ENCODE measurements at regions not wholly inside any gene's neighbourhood (a gene's known extent, or its start where the extent isn't known, plus 50 kb on each side); places are given as distances from the start of the nearest gene placed in this dataset.

- H3K36me3 ChIP-seq, result no peaks in the 10 kb centered on the region
- no peaks in the 10 kb centered on the region for H3K27me3 ChIP-seq
- H3K4me1 ChIP-seq, result no peaks in the 10 kb centered on the region
- peaks cover 0 to 1% (median 0%) of the 10 kb centered on the region in 4 donors for H3K9me3 ChIP-seq
- no peak for DNase-seq
- H3K27ac ChIP-seq, result no peak overlapping the region
- H3K4me3 ChIP-seq, result no peak overlapping the region
- intact Hi-C loops (cut with DNase I), result no loop called here
- no peak for TF ChIP-seq EP300 (IDR thresholded peaks at IDR 0.05)
- TF ChIP-seq CTCF (IDR thresholded peaks at IDR 0.05), result no peak
- no peak for TF ChIP-seq POLR2A (IDR thresholded peaks at IDR 0.05)
- no peak for TF ChIP-seq POLR2AphosphoS5 (IDR thresholded peaks at IDR 0.05)
These were observed 396.6 kb upstream of the DYNLRB2 start for GRCh38 chr16:80144191-80144590.

DNA sequence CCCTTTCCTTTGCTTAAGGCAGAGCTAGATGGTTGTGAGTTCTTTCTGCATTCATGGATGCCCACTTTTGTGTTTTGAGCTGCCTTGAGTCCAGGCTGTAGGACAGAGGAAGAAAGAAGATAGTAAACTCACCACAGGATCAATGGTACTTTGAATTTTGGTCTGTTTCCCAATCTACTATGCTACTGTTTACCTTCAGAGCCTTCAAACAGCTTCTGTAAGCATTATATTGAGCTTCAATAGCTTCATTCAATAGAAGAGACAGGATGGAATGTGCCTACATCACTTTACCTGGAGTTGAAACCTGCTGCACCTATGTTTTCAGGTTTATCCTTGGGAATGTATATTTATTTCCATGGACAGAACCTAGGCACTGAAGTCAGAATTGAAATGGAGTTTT, 397.9 kb upstream of the DYNLRB2 start:
- Histone ChIP-seq H3K4me3 (no peak overlapping the region), H3K27me3 (no peaks in the 10 kb centered on the region), H3K9me3 (peaks cover 0 to 3% (median 0%) of the 10 kb centered on the region in 4 donors), H3K27ac (no peak overlapping the region), H3K4me1 (no peaks in the 10 kb centered on the region), H3K36me3 (no peaks in the 10 kb centered on the region)
- TF ChIP-seq POLR2AphosphoS5 (IDR thresholded peaks at IDR 0.05) (no peak), POLR2A (IDR thresholded peaks at IDR 0.05) (no peak), EP300 (IDR thresholded peaks at IDR 0.05) (no peak)
- intact Hi-C loops (cut with DNase I), result no loop called here
- DNase-seq, result no peak

GRCh38 chr16:80142281-80142680, 398.5 kb upstream of the DYNLRB2 start:
- no peaks in the 10 kb centered on the region for H3K4me1 ChIP-seq
- no peak overlapping the region for H3K27ac ChIP-seq
- DNase-seq, result no peak
- H3K9me3 ChIP-seq, result peaks cover 0 to 3% (median 0%) of the 10 kb centered on the region in 4 donors
- no peaks in the 10 kb centered on the region for H3K27me3 ChIP-seq
- no peak for TF ChIP-seq POLR2A (IDR thresholded peaks at IDR 0.05)
- no peak for TF ChIP-seq POLR2AphosphoS5 (IDR thresholded peaks at IDR 0.05)
- no peak for TF ChIP-seq CTCF (IDR thresholded peaks at IDR 0.05)
- TF ChIP-seq EP300 (IDR thresholded peaks at IDR 0.05), result no peak
- intact Hi-C loops (cut with DNase I), result no loop called here
- 72 to 74% methylated on average over 6 of the region's 6 CpGs for WGBS, 2 donors
- no peaks in the 10 kb centered on the region for H3K36me3 ChIP-seq
- H3K4me3 ChIP-seq, result no peak overlapping the region

- intact Hi-C loops (cut with DNase I), result no loop called here
- no peak overlapping the region for H3K4me3 ChIP-seq
- TF ChIP-seq CTCF (IDR thresholded peaks at IDR 0.05) (no peak), EP300 (IDR thresholded peaks at IDR 0.05) (no peak), POLR2A (IDR thresholded peaks at IDR 0.05) (no peak), POLR2AphosphoS5 (IDR thresholded peaks at IDR 0.05) (no peak)
- no peaks in the 10 kb centered on the region for H3K36me3 ChIP-seq
- no peak for DNase-seq
- H3K9me3 ChIP-seq, result no peaks in the 10 kb centered on the region
- no peaks in the 10 kb centered on the region for H3K4me1 ChIP-seq
- WGBS, 2 donors, result 85 to 87% methylated on average over 4 of the region's 4 CpGs
- no peaks in the 10 kb centered on the region for H3K27me3 ChIP-seq
- no peak overlapping the region for H3K27ac ChIP-seq
These were observed 411.0 kb upstream of the DYNLRB2 start for GRCh38 chr16:80129791-80130190.

DNA sequence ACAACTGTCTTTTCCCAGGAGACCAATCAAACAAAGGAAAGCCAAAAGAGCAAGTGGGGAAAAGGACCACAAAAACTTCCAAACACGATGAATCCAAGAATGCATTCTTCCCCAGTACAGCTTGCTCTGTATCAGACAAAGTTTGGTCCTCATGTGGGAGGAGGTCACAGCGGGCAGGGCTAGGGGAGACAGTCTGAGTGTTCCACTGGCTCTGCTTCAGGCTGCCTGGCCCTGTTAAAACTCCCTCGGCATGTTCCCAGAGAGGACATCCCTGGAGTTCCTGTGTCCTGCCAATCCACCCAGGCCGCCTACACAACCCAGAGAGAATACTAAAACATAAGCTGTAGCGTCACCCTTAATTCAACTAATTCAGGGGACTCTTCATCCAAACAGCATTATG, 415.1 kb upstream of the DYNLRB2 start:
- H3K27ac ChIP-seq, result peak overlapping the region in 1 of 4 donors; percentile 1
- TF ChIP-seq CTCF (IDR thresholded peaks at IDR 0.05) (no peak), POLR2AphosphoS5 (IDR thresholded peaks at IDR 0.05) (peak in 1 of 4 donors; percentile 4)
- H3K9me3 ChIP-seq, result no peaks in the 10 kb centered on the region
- no peaks in the 10 kb centered on the region for H3K36me3 ChIP-seq
- peaks cover 0 to 24% (median 18%) of the 10 kb centered on the region in 4 donors for H3K4me1 ChIP-seq
- 84 to 89% methylated on average over 5 of the region's 5 CpGs for WGBS, 2 donors
- H3K4me3 ChIP-seq, result no peak overlapping the region
- no peaks in the 10 kb centered on the region for H3K27me3 ChIP-seq
- peak; percentile 63 for DNase-seq
- intact Hi-C loops (cut with DNase I), result no loop called here
